ENCODE measurements at regions not wholly inside any gene's neighbourhood (a gene's known extent, or its start where the extent isn't known, plus 50 kb on each side); places are given as distances from the start of the nearest gene placed in this dataset.

DNA sequence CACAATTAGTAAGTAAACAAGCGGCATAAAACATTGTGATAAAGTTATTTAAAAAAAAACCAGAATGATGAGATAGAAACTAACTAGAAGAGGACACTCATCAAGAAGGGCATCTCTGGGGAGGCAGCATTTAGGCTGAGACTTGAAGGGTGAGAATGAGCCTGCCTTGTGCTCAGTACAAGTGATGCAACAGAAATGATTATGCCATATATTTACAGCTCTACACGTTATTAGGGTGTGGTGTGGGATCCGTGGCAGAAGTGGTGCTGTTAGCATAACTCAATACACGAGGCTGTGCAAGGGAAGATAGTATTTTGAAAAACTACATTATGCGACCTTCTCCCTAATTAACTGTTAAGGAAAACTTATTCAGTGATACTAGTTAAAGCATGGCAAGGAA, 178.5 kb upstream of the ATF7IP start:
- H3K4me3 ChIP-seq (replicated peaks; ENCODE audit: low read depth, low read length), result no peak overlapping the region
- DNase-seq (ENCODE audit: extremely low read depth, low read depth), result no peak
- TF ChIP-seq, protein P1, sequence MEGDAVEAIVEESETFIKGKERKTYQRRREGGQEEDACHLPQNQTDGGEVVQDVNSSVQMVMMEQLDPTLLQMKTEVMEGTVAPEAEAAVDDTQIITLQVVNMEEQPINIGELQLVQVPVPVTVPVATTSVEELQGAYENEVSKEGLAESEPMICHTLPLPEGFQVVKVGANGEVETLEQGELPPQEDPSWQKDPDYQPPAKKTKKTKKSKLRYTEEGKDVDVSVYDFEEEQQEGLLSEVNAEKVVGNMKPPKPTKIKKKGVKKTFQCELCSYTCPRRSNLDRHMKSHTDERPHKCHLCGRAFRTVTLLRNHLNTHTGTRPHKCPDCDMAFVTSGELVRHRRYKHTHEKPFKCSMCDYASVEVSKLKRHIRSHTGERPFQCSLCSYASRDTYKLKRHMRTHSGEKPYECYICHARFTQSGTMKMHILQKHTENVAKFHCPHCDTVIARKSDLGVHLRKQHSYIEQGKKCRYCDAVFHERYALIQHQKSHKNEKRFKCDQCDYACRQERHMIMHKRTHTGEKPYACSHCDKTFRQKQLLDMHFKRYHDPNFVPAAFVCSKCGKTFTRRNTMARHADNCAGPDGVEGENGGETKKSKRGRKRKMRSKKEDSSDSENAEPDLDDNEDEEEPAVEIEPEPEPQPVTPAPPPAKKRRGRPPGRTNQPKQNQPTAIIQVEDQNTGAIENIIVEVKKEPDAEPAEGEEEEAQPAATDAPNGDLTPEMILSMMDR (IDR thresholded peaks at IDR 0.05; ENCODE audit: low read depth, low read length, missing control alignments), result no peak

DNA sequence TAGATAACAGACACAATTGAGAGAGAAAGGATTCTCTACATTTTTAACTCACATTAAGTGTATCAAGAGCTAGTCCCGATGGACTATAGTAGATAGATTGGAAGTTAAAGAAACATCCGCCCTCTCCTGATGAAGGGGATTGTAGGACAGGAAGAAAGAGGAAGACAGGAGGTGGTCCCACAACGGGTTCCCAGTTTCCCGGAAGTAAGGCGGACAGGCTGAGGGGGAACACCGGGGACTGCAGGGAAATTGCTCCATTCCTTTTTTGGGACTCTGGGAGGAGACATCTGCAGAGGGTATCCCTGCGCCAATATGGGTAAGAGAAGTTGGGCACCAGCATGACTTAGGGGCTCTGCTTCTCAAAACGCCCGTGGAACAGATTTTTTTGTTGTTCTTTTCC, 177.5 kb upstream of the ATF7IP start:
- H3K4me3 ChIP-seq (replicated peaks; ENCODE audit: low read depth, low read length), result no peak overlapping the region
- TF ChIP-seq, protein P1 (IDR thresholded peaks at IDR 0.05; ENCODE audit: low read depth, low read length, missing control alignments), result no peak
- no peak for DNase-seq (ENCODE audit: extremely low read depth, low read depth)

DNA sequence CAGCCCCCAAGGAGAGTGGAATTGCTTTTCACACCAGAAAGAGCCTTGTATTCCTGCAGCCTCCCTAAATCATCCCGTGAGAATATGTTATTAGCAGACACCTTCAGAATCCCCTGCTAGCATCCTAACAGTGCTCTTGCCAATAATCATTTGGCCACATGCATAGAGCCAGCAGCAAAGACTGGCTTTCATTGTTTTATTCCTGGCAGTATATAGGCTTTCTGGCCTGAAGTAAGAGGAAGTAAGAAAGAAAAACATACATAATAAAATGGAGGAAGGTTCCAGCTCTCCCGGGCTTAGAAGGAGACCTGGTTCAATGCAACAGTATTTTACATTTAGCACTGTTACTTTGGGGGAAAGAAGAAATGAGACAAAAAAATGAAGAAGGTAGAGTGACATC, 176.7 kb upstream of the ATF7IP start:
- H3K4me3 ChIP-seq (replicated peaks; ENCODE audit: low read depth, low read length), result no peak overlapping the region

DNA sequence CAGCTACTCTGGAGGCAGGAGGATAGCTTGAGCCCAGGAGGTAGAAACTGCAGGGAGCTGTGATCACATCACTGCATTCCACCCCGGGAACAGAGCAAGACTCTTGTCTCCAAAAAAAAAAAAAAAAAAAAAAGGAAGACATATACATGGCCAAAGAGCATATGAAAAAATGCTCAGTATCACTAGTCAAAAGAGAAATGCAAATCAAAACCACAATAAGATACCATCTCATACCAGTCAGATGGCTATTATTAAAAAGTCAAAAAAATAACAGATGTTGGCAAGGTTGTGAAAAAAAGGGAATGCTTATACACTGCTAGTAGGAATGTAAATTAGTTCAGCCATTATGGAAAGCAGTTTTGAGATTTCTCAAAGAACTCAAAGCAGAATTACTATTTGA, 174.8 kb upstream of the ATF7IP start:
- TF ChIP-seq, protein P1 (IDR thresholded peaks at IDR 0.05; ENCODE audit: low read depth, low read length, missing control alignments), result no peak

More for the DNA sequence above, 176.7 kb upstream of the ATF7IP start:
- TF ChIP-seq, protein P1 (IDR thresholded peaks at IDR 0.05; ENCODE audit: low read depth, low read length, missing control alignments), result no peak
- DNase-seq (ENCODE audit: extremely low read depth, low read depth), result no peak

DNA sequence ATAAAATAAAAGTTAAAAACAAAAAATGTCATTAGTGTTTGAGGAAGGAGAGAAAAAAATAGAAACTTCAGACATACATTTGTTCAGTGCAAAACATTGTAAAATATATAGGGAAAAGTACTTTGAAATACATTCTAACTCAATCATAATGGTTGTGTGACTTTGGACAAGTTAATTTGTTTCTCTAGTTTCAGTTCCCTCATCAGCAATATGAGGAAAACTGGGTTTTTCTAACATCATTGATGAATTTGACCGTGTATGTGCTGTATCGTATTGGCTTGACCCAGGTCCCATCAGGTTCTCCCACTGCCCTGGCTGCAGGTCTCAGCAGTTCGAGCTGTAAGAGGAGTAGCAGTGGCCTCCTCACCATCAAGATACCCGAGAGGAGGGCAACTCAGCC, 173.9 kb upstream of the ATF7IP start:
- no peak overlapping the region for H3K4me3 ChIP-seq (replicated peaks; ENCODE audit: low read depth, low read length)
- TF ChIP-seq, protein P1 (IDR thresholded peaks at IDR 0.05; ENCODE audit: low read depth, low read length, missing control alignments), result no peak

More for the DNA sequence above, 174.8 kb upstream of the ATF7IP start:
- DNase-seq (ENCODE audit: extremely low read depth, low read depth), result no peak
- no peak overlapping the region for H3K4me3 ChIP-seq (replicated peaks; ENCODE audit: low read depth, low read length)

DNA sequence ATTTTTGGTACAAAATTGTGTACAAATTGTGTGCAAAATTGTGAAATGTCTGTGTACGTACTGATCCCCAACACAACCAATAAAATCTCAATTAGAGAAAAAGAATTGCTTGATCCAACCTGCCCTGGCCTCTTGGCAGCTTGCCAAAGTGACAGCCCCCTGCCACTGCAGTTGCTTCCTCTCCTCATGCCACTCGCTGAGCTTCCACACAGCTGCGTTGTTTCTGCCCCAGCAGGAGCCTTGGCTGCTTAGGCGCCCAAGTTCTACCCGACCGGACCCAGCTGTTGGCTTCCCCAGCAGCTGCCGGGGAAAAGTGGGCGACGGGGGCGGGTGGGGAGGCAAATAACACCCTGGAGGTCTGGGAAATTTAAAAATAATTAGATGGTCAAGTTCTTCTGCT, 171.8 kb upstream of the ATF7IP start:
- no peak for DNase-seq (ENCODE audit: extremely low read depth, low read depth)
- TF ChIP-seq, protein P1 (IDR thresholded peaks at IDR 0.05; ENCODE audit: low read depth, low read length, missing control alignments), result no peak
- no peak overlapping the region for H3K4me3 ChIP-seq (replicated peaks; ENCODE audit: low read depth, low read length)

More for the DNA sequence above, 173.9 kb upstream of the ATF7IP start:
- DNase-seq (ENCODE audit: extremely low read depth, low read depth), result no peak

DNA sequence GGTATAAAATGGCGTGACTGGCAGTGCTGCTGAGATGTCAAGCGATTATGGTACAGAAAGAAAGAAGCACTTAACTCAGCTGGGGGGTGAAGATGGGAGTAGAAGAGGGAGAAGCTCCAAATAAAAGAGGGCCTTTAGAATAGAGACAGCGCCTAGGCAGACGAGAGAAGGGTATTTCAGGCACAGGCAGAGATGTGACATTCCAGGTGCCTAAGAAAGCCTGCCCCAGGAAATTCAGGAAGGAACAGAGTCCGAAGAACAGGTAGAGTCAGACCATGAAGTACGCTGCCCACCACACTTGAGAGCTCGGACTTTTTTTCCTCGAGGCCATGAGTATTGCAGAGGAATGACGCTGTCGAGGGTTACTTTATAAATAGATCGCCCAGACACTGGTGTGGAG, 170.9 kb upstream of the ATF7IP start:
- no peak overlapping the region for H3K4me3 ChIP-seq (replicated peaks; ENCODE audit: low read depth, low read length)
- no peak for DNase-seq (ENCODE audit: extremely low read depth, low read depth)
- TF ChIP-seq, protein P1 (IDR thresholded peaks at IDR 0.05; ENCODE audit: low read depth, low read length, missing control alignments), result no peak

Data from HFF-Myc (cell line).